ENCODE measurements at regions not wholly inside any gene's neighbourhood (a gene's known extent, or its start where the extent isn't known, plus 50 kb on each side); places are given as distances from the start of the nearest gene placed in this dataset.

- DNase-seq (ENCODE audit: low read depth) = no peak
These were observed 61.3 kb upstream of the HAAO start for GRCh38 chr2:42853549-42854206.

- DNase-seq (ENCODE audit: low read depth) = no peak
These were observed 60.4 kb upstream of the HAAO start for GRCh38 chr2:42852798-42853197.

GRCh38 chr2:42851740-42852250 lies 59.4 kb upstream of the HAAO start:
- DNase-seq (ENCODE audit: low read depth) = no peak

DNA sequence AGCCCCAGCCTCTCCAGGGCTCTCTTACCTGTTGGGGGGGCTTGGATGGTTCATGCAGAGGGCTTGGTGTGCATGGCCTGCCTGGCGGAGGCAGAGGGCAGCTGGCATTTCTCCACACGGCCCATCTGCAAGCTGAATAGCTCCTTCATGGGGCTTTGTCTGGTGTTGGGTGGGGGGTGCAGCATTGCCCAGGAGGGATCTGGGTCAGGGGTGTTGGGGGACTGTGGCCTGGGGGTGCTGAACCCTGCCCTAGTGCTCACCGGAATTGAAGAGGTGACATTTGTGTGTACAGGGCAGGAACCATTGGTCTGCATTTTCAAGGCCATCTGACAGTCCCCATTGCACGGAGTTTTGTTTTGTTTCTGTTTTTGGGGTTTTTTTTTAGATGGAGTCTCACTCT lies 58.8 kb upstream of the HAAO start:
- no peak for DNase-seq (ENCODE audit: low read depth)

DNA sequence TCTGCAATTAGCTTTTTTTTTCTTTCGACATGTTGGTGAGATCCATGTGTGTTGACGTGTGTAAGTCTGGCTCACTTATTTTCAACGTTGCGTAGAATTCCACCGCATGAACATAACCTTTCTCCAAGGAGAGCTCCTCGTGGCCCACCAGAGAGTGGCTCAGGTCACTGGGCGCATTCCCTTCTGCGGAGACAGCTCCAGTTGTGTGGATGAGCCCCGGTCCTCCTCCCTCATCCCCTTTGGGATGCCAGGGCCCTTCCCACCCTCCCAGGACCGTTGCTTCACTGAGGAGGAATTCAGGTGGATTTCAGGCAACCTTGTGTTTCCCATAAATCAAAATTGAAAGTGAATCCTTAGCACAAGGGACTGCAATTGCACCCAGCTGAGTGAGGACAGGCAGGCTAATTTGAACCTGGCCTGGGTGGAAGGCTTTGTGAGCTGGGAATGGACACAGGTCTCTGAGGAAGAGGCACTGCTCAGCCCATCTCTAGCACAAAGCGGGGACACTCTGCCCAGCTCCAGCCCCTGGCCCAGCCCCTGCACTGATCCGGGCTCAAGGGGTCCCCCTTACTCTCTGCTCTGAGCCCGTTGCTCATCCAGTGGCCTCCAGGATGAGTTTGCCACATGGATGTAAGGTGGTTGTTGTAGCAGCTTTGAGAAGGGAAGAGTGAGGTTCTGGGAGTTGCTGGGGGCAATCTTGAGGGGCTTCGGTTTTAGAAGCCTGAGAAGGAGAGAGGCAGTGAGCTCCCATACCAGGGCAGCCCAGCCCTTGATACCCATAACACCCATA lies 57.8 kb upstream of the HAAO start:
- no peak for DNase-seq (ENCODE audit: low read depth)

DNA sequence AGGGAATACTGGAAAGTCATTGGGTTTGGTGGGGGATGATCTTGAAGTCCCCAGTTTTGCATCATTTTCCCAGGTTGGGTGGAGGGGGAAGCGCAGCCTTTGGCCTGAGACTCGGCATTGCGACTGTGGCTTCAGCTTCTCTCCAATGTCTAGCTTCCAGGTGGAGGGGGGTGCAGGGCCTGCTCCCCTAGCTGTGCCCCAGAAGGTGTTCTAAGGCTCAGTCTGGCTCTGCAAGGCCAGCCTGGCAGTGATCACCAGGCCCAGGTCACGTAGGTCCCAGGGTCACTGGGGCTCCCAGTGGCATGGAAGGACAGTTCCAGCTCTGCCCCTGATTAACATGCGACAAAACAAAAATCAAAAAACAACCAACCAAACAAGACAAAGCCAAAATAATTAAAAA lies 56.9 kb upstream of the HAAO start:
- DNase-seq (ENCODE audit: low read depth) = no peak

DNA sequence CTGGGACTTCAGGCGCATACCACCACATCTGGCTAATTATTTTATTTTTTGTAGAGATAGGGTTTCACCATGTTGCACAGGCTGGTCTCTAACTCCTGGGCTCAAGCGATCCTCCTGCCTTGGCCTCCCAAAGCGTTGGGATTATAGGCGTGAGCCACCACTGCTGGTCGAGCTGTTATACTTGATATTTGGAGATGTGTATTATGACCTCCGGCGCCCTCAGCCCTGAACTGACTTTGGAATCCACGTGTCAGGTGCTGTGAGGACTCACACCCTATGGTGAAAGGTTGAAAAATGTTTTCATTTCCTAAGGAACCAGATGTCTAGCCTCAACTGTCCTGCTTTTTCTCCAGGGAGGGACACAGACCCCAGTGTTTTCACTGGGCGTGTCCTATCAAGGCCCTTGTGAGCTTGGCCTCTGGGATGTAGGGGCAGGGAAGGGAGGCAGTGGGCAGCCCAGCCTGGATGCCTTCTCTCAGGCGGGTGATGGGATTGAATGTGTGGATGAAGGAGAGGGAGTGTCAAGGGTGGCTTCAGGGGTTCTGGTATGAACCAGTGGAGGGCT lies 56.4 kb upstream of the HAAO start:
- DNase-seq (ENCODE audit: low read depth) = no peak

GRCh38 chr2:42848265-42848664 lies 55.9 kb upstream of the HAAO start:
- no peak for DNase-seq (ENCODE audit: low read depth)

- no peak for DNase-seq (ENCODE audit: low read depth)
These were observed 55.3 kb upstream of the HAAO start for GRCh38 chr2:42847596-42848151.

GRCh38 chr2:42846932-42847595 lies 54.7 kb upstream of the HAAO start:
- no peak for DNase-seq (ENCODE audit: low read depth)

DNA sequence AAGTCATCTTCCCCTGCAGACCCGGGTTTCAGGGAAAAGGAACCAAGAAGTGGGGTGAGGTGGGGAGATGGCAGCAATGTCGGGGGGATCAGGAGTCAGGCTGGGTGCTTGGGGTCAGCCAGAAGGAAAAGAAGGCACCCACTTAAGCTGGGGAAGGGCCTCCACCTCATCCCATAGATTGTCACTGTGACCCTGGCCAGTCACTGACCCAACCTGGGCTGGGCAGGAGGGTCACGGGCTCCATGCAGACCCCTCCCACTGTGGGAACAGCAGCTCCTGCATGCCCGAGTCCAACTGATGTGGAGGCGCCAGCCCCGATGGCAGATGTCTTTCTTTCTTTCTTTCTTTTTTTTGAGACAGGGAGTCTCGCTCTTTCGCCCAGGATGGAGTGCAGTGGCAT lies 53.6 kb upstream of the HAAO start:
- no peak for DNase-seq (ENCODE audit: low read depth)

DNA sequence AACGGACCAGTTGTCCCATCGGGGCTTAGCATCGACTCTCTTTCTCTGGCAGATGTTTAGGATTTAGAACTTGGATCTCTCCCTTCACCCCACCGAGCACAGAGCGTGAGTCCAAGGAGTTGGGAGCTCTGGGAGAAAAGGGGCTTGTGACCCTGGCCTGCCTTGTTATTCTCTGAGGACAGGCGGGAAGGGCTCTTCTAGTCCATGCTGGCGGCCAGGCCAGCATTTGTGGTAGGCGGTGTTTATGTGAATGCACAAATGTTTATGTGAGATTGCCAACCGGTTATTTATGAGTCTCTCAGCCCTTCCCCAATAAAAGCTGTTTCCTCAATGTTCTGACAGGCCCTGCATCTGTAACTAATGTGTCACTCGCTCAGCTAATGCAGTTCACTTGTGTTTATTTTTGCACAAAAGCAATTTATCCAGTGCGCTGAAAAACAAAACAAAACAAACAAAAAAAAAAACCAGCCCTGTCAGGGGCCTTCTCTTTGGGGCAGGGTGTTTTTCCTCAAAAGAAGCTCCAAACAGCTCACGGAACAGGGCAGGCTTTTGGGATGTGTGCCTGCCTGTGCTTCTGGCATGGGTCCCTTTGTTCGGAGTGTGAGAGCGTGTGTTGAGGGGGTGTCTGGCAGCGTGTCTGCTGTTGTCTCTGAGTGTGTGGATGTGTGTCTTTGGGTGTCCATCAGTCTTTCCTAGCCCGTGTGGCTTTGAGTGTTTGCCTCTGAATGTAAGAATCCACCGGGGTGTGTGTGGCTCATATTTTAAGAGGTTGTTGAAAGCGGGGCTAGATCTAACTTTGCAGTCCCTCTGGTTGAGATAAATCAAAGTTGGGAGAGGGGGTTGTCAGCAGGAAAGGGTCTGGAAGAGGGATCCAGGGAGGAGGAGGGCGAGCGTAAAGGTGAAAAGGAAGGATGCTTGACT lies 52.8 kb upstream of the HAAO start:
- DNase-seq (ENCODE audit: low read depth) = no peak

DNA sequence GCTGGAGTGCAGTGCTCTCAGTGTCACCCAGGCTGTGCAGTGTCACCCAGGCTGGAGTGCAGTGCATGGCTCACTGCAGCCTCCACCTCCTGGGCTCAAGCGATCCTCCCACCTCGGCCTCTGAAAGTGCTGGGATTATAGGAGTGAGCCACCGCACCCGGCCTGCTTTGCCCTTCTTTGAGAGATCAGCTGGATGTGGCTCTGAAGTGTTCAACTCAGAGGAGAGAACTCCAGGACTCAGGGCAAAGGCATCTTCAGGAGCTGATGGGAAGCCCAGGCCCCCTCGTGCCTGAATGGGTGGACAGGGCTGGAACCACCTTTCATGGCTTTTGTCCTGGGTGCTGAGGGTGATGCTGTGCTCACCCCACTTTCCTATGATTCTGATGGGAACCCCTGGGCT lies 52.0 kb upstream of the HAAO start:
- no peak for DNase-seq (ENCODE audit: low read depth)

DNA sequence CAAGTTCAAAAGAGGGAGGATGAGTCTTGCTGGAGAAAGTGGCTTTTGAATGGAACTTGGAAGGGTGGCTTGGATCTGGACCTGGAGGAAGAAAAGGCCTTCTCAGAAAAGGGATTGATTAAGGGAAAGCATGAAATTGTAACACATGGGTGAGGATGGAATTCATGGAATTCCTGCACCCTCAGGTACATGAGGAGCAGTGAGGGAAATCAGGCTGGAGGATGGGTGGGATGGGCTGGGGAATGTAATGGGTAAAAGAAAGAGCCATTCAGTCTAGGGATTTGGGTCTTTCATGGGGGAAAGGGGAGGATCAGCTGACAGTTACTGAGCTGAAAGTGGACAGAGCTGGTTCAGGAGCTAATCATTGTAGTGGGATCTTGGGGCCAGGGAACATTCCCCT lies 51.2 kb upstream of the HAAO start:
- DNase-seq (ENCODE audit: low read depth) = no peak

- no peak for DNase-seq (ENCODE audit: low read depth)
These were observed 50.7 kb upstream of the HAAO start for GRCh38 chr2:42843131-42843530.

GRCh38 chr2:42842466-42842865 lies 50.1 kb upstream of the HAAO start:
- DNase-seq (ENCODE audit: low read depth) = no peak
